ENCODE measurements at regions not wholly inside any gene's neighbourhood (a gene's known extent, or its start where the extent isn't known, plus 50 kb on each side); places are given as distances from the start of the nearest gene placed in this dataset.

DNA sequence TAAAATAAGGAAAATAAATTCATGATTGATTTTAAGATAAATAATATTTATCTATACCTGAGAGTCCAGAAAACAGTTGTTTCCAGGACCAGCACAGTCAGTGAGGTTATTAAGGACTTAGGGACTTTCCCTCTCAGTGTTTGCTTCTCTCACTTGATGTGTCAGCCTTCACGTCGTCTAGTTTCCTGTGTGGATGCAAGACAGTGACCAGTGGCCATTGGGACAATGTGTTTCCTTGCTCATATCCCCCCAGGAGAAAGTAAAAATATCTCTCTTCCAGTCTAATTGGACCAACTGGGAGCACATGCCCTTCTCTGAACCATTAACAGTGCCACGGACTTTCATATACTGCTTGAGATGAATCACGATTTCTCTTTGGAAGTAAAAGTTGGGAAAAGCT lies 157.8 kb upstream of the CTNNB1 start:
- no peaks in the 10 kb centered on the region for H3K4me1 ChIP-seq
- intact Hi-C loops (cut with DNase I): no loop called here
- no peaks in the 10 kb centered on the region for H3K9me3 ChIP-seq
- DNase-seq (ENCODE audit: extremely low spot score): peak; percentile 68
- H3K27me3 ChIP-seq: no peaks in the 10 kb centered on the region
- WGBS: 70% methylated on average over 4 of the region's 4 CpGs
- TF ChIP-seq POLR2AphosphoS5 (IDR thresholded peaks at IDR 0.05) (no peak), EP300 (IDR thresholded peaks at IDR 0.05) (no peak), POLR2A (IDR thresholded peaks at IDR 0.05; ENCODE audit: low read depth) (no peak)
- TF ChIP-seq, protein P1, sequence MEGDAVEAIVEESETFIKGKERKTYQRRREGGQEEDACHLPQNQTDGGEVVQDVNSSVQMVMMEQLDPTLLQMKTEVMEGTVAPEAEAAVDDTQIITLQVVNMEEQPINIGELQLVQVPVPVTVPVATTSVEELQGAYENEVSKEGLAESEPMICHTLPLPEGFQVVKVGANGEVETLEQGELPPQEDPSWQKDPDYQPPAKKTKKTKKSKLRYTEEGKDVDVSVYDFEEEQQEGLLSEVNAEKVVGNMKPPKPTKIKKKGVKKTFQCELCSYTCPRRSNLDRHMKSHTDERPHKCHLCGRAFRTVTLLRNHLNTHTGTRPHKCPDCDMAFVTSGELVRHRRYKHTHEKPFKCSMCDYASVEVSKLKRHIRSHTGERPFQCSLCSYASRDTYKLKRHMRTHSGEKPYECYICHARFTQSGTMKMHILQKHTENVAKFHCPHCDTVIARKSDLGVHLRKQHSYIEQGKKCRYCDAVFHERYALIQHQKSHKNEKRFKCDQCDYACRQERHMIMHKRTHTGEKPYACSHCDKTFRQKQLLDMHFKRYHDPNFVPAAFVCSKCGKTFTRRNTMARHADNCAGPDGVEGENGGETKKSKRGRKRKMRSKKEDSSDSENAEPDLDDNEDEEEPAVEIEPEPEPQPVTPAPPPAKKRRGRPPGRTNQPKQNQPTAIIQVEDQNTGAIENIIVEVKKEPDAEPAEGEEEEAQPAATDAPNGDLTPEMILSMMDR (IDR thresholded peaks at IDR 0.05): no peak
- H3K27ac ChIP-seq (replicated peaks in 1 of 4): no peak overlapping the region
- no peaks in the 10 kb centered on the region for H3K36me3 ChIP-seq
- no peak overlapping the region for H3K4me3 ChIP-seq

DNA sequence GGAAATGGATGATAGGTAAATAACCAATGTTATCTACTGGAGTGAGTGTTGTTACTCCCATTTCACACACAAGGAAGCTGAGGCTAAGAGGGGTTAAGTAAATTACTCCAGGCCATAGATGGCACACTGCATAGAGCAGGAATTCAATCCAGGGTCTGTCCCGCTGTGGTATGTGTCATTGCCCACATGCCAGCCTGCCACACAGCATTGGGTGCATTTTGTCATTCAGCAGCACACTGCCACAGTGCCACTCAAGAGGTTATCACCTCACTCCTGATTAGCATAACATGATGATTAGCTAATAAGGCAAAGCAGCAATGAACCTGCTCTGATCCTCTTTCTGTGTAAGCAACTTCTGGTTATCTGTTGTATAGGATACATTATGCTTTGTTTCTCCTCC lies 157.4 kb upstream of the CTNNB1 start:
- Histone ChIP-seq H3K4me3 (no peak overlapping the region), H3K9me3 (peaks cover 0 to 4% (median under 1%) of the 10 kb centered on the region in 4 donors), H3K27me3 (no peaks in the 10 kb centered on the region), H3K27ac (replicated peaks in 1 of 4) (no peak overlapping the region), H3K36me3 (no peaks in the 10 kb centered on the region), H3K4me1 (no peaks in the 10 kb centered on the region)
- intact Hi-C loops (cut with DNase I): no loop called here
- 60% methylated on average over 1 of the region's 1 CpG for WGBS
- peak; percentile 53 for DNase-seq (ENCODE audit: extremely low spot score)
- TF ChIP-seq, protein P1 (IDR thresholded peaks at IDR 0.05): no peak
- TF ChIP-seq EP300 (IDR thresholded peaks at IDR 0.05) (no peak), POLR2A (IDR thresholded peaks at IDR 0.05; ENCODE audit: low read depth) (no peak), POLR2AphosphoS5 (IDR thresholded peaks at IDR 0.05) (no peak)

DNA sequence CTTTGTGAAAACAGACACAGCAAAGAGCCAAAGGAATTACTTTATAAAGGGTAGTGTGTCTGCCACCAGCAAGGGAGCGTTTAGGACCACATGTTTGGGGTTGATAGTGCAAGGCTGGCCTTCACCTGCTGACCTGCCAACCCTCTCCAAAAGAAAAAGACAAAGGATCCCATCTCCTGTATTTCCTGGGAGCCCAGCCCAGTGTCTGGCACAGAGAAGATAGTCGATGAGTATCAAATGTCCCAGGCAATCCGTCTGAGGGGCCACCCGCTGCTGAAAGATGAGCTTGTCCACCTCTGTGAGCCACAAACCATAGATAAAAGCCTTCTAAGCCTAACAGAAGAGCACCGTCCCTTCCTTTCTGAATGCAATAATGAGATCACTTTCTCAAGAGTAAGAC lies 154.8 kb upstream of the CTNNB1 start:
- WGBS: 80% methylated on average over 5 of the region's 5 CpGs
- H3K4me3 ChIP-seq: no peak overlapping the region
- no peaks in the 10 kb centered on the region for H3K4me1 ChIP-seq
- H3K36me3 ChIP-seq: no peaks in the 10 kb centered on the region
- TF ChIP-seq, protein P1 (IDR thresholded peaks at IDR 0.05): no peak
- TF ChIP-seq POLR2AphosphoS5 (IDR thresholded peaks at IDR 0.05): no peak
- TF ChIP-seq POLR2A (IDR thresholded peaks at IDR 0.05; ENCODE audit: low read depth): no peak
- TF ChIP-seq EP300 (IDR thresholded peaks at IDR 0.05): no peak
- no peaks in the 10 kb centered on the region for H3K27me3 ChIP-seq
- peak; percentile 66 for DNase-seq (ENCODE audit: extremely low spot score)
- no peak overlapping the region for H3K27ac ChIP-seq (replicated peaks in 1 of 4)
- peaks cover 0 to 12% (median 2%) of the 10 kb centered on the region in 4 donors for H3K9me3 ChIP-seq
- intact Hi-C loops (cut with DNase I): no loop called here

DNA sequence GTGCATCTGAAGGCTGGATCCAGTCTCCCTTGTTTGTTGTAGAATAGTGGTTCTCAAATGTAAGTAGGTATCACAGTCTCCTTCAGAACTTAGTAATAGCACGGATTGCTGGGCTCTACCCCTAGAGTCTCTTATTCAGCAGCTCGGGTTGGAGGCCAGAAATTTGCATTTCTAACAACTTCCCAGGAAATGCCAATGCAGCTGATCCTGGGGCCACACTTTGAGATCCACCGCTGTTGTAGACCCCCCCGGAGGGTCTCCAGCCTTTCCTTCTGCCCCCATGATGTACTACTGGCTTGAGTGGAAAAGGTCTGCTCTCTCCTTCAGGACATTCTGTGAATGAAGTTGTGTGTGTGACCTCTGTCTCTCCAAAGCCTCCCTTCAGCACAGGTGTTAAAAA lies 153.8 kb upstream of the CTNNB1 start:
- H3K36me3 ChIP-seq: no peaks in the 10 kb centered on the region
- no peak for DNase-seq (ENCODE audit: extremely low spot score)
- WGBS: 83% methylated on average over 3 of the region's 4 CpGs
- H3K27me3 ChIP-seq: no peaks in the 10 kb centered on the region
- TF ChIP-seq EP300 (IDR thresholded peaks at IDR 0.05): no peak
- no peak overlapping the region for H3K27ac ChIP-seq (replicated peaks in 1 of 4)
- no peaks in the 10 kb centered on the region for H3K4me1 ChIP-seq
- H3K4me3 ChIP-seq: no peak overlapping the region
- intact Hi-C loops (cut with DNase I): no loop called here
- peaks cover 0 to 12% (median 2%) of the 10 kb centered on the region in 4 donors for H3K9me3 ChIP-seq

DNA sequence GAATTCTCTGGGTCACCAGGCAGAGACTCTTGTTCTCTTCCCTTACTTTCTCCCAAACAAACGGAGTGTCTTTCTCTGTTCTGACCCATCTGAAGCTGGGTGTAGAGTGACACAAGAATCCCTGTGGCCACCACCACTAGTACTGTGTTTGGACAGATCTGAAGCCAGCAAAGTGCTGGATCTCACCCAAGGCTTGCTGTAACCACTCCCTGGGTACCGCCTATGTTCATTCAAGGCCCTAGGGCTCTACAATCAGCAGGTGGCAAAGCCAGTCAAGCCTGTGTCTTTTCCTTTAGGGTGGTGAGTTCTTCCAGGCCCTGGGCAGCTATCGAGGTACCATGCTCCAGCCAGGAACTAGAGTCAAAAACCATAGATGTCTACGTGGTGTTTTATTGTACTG lies 149.2 kb upstream of the CTNNB1 start:
- intact Hi-C loops (cut with DNase I): no loop called here
- Histone ChIP-seq H3K27me3 (no peaks in the 10 kb centered on the region), H3K4me3 (no peak overlapping the region), H3K4me1 (no peaks in the 10 kb centered on the region), H3K36me3 (no peaks in the 10 kb centered on the region), H3K27ac (replicated peaks in 1 of 4) (no peak overlapping the region), H3K9me3 (peaks cover 0 to 12% (median 2%) of the 10 kb centered on the region in 4 donors)
- TF ChIP-seq EP300 (IDR thresholded peaks at IDR 0.05): no peak
- no peak for TF ChIP-seq POLR2A (IDR thresholded peaks at IDR 0.05; ENCODE audit: low read depth)
- no peak for TF ChIP-seq POLR2AphosphoS5 (IDR thresholded peaks at IDR 0.05)
- WGBS: 86% methylated on average over 4 of the region's 4 CpGs
- no peak for DNase-seq (ENCODE audit: extremely low spot score)

DNA sequence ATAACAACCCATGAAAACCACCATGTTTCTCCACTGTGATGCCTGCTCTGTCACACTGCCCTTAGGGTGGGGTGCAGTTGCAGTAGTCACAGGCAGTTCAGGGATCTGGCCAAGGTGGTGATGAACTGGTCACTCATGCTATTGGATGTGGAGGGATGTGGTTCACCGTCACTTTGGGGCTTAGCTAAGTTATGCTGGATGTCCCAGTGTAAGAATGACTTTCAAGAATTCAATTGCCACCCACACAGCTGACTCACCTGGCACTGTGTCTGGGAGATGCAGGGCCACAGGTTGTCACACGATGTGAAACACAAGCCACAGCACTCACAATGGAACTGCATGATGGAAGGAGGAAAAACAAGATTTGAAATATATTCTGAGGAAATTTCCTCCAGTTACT lies 146.1 kb upstream of the CTNNB1 start:
- Histone ChIP-seq H3K27me3 (no peaks in the 10 kb centered on the region), H3K9me3 (peaks cover 0 to 3% (median 0%) of the 10 kb centered on the region in 4 donors), H3K27ac (replicated peaks in 1 of 4) (no peak overlapping the region), H3K4me3 (no peak overlapping the region), H3K36me3 (no peaks in the 10 kb centered on the region), H3K4me1 (no peaks in the 10 kb centered on the region)
- intact Hi-C loops (cut with DNase I): no loop called here
- TF ChIP-seq, protein P1 (IDR thresholded peaks at IDR 0.05): no peak
- no peak for TF ChIP-seq POLR2A (IDR thresholded peaks at IDR 0.05; ENCODE audit: low read depth)
- TF ChIP-seq EP300 (IDR thresholded peaks at IDR 0.05): no peak
- TF ChIP-seq POLR2AphosphoS5 (IDR thresholded peaks at IDR 0.05): no peak
- 90% methylated on average over 2 of the region's 2 CpGs for WGBS
- DNase-seq (ENCODE audit: extremely low spot score): no peak
